ENCODE measurements at regions not wholly inside any gene's neighbourhood (a gene's known extent, or its start where the extent isn't known, plus 50 kb on each side); places are given as distances from the start of the nearest gene placed in this dataset.

DNA sequence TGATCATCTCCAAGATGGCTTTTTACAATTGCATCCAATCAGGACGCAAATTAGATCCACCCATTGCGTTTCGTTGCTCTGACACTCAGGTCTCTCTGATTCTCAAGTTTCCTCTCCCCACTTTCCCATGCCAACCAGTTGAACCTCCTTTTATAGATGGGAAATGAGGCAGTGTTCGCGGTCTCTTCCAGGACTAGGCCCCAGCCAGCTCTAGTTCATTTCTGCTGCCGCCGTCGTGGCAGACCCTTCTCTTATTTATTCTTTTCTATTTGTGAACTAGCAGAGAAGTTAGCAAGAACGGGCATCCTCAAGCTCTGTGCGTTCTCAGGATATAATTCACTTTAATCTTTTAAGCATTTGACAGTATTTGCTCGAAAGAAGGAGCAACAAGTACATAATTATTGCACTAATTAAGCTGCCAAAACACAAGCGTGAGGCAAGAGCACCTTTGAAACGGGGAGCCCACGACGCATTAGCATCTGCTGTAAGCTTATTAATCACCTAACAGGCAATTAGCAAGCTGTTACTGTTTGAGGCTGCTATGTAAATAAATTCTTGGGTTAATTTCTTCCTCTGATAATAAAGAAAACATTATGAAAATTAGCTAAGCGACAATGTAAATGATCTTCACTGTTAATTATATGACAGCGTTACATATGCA lies 246.4 kb upstream of the TLE3 start:
- no peak overlapping the region for H3K4me3 ChIP-seq
- no peaks in the 10 kb centered on the region for H3K9me3 ChIP-seq
- no peaks in the 10 kb centered on the region for H3K27me3 ChIP-seq
- H3K36me3 ChIP-seq (ENCODE audit: low read depth, missing control alignments), result no peaks in the 10 kb centered on the region
- no peak for DNase-seq
- no peaks in the 10 kb centered on the region for H3K4me1 ChIP-seq
- intact Hi-C loops (cut with DNase I; ENCODE audit: low total_unique reads), result no loop called here
- TF ChIP-seq, protein P1, sequence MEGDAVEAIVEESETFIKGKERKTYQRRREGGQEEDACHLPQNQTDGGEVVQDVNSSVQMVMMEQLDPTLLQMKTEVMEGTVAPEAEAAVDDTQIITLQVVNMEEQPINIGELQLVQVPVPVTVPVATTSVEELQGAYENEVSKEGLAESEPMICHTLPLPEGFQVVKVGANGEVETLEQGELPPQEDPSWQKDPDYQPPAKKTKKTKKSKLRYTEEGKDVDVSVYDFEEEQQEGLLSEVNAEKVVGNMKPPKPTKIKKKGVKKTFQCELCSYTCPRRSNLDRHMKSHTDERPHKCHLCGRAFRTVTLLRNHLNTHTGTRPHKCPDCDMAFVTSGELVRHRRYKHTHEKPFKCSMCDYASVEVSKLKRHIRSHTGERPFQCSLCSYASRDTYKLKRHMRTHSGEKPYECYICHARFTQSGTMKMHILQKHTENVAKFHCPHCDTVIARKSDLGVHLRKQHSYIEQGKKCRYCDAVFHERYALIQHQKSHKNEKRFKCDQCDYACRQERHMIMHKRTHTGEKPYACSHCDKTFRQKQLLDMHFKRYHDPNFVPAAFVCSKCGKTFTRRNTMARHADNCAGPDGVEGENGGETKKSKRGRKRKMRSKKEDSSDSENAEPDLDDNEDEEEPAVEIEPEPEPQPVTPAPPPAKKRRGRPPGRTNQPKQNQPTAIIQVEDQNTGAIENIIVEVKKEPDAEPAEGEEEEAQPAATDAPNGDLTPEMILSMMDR (IDR thresholded peaks at IDR 0.05), result no peak
- no peak for TF ChIP-seq POLR2A (IDR thresholded peaks at IDR 0.05)
- H3K27ac ChIP-seq, result no peak overlapping the region
- 89% methylated on average over 17 of the region's 17 CpGs for WGBS, 2 donors

DNA sequence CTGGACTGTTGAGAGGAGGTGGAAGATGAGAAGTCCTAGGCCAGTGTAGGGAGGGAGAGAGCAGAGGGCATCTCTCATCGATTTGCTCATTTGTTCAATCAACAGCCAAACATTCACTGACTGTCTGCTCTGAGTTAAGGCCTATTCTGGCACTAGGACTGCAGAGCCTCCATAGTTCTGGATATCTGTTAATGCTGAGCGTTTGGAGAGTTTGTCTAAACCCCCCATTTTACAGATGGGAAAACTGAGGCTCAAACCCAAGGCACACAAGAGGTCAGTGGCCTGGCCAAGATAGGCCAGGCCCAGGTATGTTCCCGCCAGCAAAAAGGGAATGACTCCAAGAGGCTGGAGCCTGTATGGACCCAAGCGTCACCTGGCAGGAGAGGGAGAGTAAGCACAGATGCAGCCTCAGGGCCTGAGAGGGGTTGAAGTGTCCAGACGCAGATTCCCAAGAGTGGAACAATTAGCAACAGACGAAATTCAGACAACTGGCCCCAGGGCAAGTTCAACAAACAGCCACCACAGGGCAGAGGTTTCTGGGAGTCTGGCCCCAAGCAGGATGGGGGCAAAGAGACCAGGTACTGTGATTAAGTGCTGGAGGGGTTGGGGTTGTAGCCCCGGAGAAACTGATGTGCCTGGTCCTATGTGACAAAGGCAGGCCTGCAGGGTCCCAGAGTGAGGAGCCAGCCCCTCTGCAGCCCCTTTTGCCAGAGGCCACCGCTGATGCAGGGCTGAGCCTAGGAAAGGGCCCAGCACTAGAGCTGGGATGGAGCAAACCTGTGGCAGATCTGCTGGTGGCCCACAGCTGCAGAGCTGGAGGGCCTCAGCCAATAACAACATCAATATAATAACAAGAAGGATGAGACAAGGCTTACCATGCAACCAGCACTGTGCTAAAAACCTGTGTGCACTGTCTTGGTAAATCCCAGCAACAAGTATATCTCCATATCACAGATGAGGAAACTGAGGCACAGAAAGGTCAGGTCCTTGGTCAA lies 245.1 kb upstream of the TLE3 start:
- no peak for DNase-seq
- Histone ChIP-seq H3K4me1 (no peaks in the 10 kb centered on the region), H3K4me3 (no peak overlapping the region), H3K9me3 (no peaks in the 10 kb centered on the region), H3K27ac (no peak overlapping the region), H3K27me3 (no peaks in the 10 kb centered on the region), H3K36me3 (ENCODE audit: low read depth, missing control alignments) (no peaks in the 10 kb centered on the region)
- intact Hi-C loops (cut with DNase I; ENCODE audit: low total_unique reads), result no loop called here
- WGBS, 2 donors, result 86 to 92% methylated on average over 8 of the region's 8 CpGs
- TF ChIP-seq, protein P1 (IDR thresholded peaks at IDR 0.05), result no peak
- TF ChIP-seq POLR2A (IDR thresholded peaks at IDR 0.05), result no peak

DNA sequence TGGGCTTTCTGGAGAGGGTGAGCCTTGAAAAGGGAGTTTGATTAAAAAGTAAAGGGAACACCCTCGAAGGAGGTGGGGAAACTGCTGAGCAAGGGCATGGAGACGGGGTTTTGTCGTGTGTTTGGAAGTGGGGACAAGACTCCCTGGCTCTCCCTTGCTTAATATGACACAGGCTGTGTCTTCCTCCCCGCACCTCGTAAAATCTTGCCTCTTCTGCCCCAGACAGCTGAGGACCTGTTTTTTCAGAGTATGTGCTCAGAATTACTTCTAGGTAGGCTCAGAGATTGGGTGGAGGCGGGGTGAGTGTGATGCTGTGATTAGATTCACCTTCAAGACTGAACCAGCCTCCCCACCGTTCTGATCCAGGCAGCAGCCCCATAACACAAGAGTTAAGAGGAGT lies 244.4 kb upstream of the TLE3 start:
- Histone ChIP-seq H3K4me1 (no peaks in the 10 kb centered on the region), H3K27ac (no peak overlapping the region), H3K27me3 (no peaks in the 10 kb centered on the region), H3K9me3 (no peaks in the 10 kb centered on the region), H3K4me3 (no peak overlapping the region), H3K36me3 (ENCODE audit: low read depth, missing control alignments) (no peaks in the 10 kb centered on the region)
- 93 to 96% methylated on average over 7 of the region's 7 CpGs for WGBS, 2 donors
- intact Hi-C loops (cut with DNase I; ENCODE audit: low total_unique reads), result no loop called here
- no peak for DNase-seq
- TF ChIP-seq, protein P1 (IDR thresholded peaks at IDR 0.05), result no peak
- TF ChIP-seq POLR2A (IDR thresholded peaks at IDR 0.05), result no peak

GRCh38 chr15:70341566-70341965 lies 243.8 kb upstream of the TLE3 start:
- H3K4me3 ChIP-seq, result no peak overlapping the region
- no peaks in the 10 kb centered on the region for H3K36me3 ChIP-seq (ENCODE audit: low read depth, missing control alignments)
- DNase-seq, result no peak
- H3K27ac ChIP-seq, result no peak overlapping the region
- H3K9me3 ChIP-seq, result no peaks in the 10 kb centered on the region
- 74 to 100% methylated on average over 4 to 5 of the region's 5 CpGs for WGBS, 2 donors
- H3K4me1 ChIP-seq, result no peaks in the 10 kb centered on the region
- H3K27me3 ChIP-seq, result no peaks in the 10 kb centered on the region
- intact Hi-C loops (cut with DNase I; ENCODE audit: low total_unique reads), result no loop called here
- TF ChIP-seq POLR2A (IDR thresholded peaks at IDR 0.05), result no peak
- TF ChIP-seq, protein P1 (IDR thresholded peaks at IDR 0.05), result no peak
